DOHH2 (cell line): ENCODE measurements at regions not wholly inside any gene's neighbourhood (a gene's known extent, or its start where the extent isn't known, plus 50 kb on each side); places are given as distances from the start of the nearest gene placed in this dataset.

Source experiments
- CTCF ChIP-seq: fragments of 200-600 bp; sonication (generic); IDR thresholded peaks from one replicate; pipeline ENCODE4 v1.5.1; 2014; ENCODE audit warnings: antibody characterized with exemption, mild to moderate bottlenecking, low read depth, low read length; ENCODE audit not compliant: poor library complexity, severe bottlenecking
- EZH2phosphoT487 ChIP-seq: fragments of 200-600 bp; sonication (generic); IDR thresholded peaks from 2 replicates; pipeline ENCODE4 v1.6.1; 2017; ENCODE audit warnings: borderline replicate concordance, mild to moderate bottlenecking, antibody characterized with exemption, low read length, moderate library complexity, mixed read lengths

DNA sequence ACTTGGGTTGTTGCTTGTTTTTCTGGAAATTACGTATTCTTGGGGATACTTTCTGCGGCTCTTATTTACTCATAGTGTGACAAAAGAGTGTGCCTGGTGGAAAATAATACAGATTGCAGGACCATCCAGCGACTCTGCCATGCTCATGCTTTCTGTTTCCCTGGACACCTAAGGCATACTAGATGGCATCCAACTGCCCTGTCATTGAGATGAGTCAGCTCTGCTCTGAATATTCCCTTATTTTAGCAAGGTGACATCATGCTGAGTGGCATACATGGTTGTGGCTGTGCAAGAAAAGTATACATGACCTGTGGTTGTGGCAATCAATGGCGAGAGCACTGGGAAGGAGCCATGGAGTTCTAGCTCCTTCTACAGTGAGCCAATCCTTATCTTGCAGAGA is 471.0 kb downstream of the TMEM182 start:
- TF ChIP-seq CTCF (no peak), EZH2phosphoT487 (no peak)
